ENCODE measurements at regions not wholly inside any gene's neighbourhood (a gene's known extent, or its start where the extent isn't known, plus 50 kb on each side); places are given as distances from the start of the nearest gene placed in this dataset.
"Not testable (repeated sequence)": the region's sequence is repeated elsewhere in the genome, so short reads cannot be mapped to it uniquely, and the experiment has no call there.

DNA sequence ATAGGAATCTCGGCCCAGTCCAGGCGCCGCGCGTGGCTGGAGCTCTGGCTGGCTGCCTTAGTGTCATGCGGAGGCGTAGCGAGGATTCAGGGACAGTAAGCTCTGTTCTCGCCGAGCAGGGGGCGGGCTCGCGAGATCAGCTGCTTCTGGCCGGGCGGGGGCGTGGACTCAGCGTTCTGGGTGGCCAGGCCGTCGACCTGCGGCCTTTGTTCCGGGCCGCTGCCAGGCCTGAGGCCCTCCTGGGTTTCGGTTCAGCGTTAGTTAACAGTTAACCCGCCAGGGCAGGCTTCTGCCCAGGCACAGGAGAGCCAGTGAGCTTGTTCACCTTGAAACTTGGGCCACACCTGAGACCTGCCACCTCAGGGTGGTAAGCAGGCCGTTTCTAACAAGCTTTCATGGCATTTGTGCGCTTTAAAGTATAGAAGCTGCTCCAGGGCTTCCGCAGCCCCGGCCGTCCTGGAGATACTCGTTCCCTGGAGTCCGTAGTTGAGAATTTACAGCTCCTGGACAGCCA, 332.2 kb upstream of the SGCG start:
- no peak for DNase-seq (ENCODE audit: extremely low read depth, low read depth)
- TF ChIP-seq, protein P1, sequence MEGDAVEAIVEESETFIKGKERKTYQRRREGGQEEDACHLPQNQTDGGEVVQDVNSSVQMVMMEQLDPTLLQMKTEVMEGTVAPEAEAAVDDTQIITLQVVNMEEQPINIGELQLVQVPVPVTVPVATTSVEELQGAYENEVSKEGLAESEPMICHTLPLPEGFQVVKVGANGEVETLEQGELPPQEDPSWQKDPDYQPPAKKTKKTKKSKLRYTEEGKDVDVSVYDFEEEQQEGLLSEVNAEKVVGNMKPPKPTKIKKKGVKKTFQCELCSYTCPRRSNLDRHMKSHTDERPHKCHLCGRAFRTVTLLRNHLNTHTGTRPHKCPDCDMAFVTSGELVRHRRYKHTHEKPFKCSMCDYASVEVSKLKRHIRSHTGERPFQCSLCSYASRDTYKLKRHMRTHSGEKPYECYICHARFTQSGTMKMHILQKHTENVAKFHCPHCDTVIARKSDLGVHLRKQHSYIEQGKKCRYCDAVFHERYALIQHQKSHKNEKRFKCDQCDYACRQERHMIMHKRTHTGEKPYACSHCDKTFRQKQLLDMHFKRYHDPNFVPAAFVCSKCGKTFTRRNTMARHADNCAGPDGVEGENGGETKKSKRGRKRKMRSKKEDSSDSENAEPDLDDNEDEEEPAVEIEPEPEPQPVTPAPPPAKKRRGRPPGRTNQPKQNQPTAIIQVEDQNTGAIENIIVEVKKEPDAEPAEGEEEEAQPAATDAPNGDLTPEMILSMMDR (IDR thresholded peaks at IDR 0.05; ENCODE audit: low read depth, low read length, missing control alignments) = no peak
- no peak overlapping the region for H3K4me3 ChIP-seq (replicated peaks; ENCODE audit: low read depth, low read length)

DNA sequence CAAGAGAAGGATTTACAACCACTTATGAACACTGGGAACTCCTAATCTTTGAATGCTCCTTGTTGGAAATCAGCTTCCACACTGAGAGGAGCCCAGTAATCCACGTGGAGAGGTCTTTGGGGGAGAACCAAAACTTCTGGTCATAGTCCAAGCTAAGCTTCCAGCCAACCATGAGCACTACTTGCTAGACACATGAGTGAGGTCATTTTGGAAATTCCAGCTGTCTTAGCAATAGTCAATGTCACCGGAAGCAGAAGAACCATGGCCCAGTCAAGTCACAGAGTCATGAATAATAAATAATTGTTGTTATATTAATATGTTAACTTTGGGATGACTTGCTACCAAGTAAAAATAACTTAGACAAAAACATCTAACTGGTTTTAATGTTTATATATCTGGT, 324.9 kb upstream of the SGCG start:
- TF ChIP-seq, protein P1 (IDR thresholded peaks at IDR 0.05; ENCODE audit: low read depth, low read length, missing control alignments) = no peak
- no peak for DNase-seq (ENCODE audit: extremely low read depth, low read depth)
- no peak overlapping the region for H3K4me3 ChIP-seq (replicated peaks; ENCODE audit: low read depth, low read length)

DNA sequence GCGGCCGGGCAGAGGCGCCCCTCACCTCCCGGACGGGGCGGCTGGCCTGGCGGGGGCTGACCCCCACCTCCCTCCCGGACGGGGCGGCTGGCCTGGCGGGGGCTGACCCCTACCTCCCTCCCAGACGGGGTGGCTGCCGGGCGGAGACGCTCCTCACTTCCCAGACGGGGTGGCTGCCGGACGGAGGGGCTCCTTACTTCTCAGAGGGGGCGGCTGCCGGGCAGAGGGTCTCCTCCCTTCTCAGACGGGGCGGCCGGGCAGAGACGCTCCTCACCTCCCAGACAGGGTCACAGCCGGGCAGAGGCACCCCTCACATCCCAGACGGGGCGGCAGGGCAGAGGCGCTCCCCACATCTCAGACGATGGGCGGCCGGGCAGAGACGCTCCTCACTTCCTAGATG, 321.8 kb upstream of the SGCG start:
- not testable (repeated sequence) for DNase-seq (ENCODE audit: extremely low read depth, low read depth)

DNA sequence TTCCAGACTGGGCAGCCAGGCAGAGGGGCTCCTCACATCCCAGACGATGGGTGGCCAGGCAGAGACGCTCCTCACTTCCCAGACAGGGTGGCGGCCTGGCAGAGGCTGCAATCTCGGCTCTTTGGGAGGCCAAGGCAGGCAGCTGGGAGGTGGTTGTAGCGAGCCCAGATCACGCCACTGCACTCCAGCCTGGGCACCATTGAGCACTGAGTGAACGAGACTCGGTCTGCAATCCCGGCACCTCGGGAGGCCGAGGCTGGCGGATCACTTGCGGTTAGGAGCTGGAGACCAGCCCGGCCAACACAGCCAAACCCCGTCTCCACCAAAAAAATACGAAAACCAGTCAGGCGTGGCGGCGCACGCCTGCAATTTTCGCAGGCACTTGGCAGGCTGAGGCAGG, 321.4 kb upstream of the SGCG start:
- H3K4me3 ChIP-seq (replicated peaks; ENCODE audit: low read depth, low read length); DNase-seq (ENCODE audit: extremely low read depth, low read depth): not testable (repeated sequence)

More for the DNA sequence above, 321.8 kb upstream of the SGCG start:
- H3K4me3 ChIP-seq (replicated peaks; ENCODE audit: low read depth, low read length) = not testable (repeated sequence)

DNA sequence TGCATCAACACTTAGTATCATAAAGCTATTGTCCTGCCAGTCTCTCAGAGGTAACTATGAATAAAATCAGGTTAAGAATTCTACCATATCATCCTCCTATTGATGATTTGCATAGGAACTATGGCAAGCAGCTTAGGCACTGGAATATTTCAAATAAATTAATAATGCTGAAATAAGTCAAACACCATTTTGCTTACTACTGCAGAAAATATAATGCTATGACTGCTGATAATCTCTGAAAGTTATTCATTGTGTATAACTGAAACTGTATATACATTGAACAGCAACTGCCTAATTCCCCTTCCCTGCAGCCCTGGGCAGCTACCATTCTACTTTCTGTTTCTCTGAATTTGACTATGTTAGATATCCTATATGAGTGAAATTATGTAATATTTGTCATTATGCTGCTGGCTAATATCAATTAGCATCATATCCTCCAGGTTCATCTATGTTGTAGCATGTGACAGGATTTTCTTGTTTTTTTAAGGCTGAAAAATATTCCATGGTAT, 318.8 kb upstream of the SGCG start:
- no peak overlapping the region for H3K4me3 ChIP-seq (replicated peaks; ENCODE audit: low read depth, low read length)
- DNase-seq (ENCODE audit: extremely low read depth, low read depth) = no peak
- TF ChIP-seq, protein P1 (IDR thresholded peaks at IDR 0.05; ENCODE audit: low read depth, low read length, missing control alignments) = no peak

DNA sequence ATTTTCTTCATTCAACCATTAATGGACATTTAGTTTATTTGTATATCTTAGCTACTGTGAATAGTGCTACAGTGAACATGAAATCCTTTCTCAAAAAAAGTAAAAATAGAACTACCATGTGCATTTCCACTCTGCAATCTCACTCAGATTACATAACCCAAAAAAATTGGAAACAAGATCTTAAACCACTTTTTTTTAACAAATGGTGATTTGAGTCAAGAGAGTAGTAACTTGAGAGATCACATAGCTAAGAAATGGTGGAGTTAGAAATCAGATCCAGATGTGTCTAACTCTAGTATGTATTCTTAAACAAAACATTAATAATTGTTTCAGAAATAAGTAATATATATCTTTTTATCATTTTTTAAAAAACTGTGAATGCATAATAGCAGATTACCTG, 318.3 kb upstream of the SGCG start:
- TF ChIP-seq, protein P1 (IDR thresholded peaks at IDR 0.05; ENCODE audit: low read depth, low read length, missing control alignments) = no peak
- no peak for DNase-seq (ENCODE audit: extremely low read depth, low read depth)
- no peak overlapping the region for H3K4me3 ChIP-seq (replicated peaks; ENCODE audit: low read depth, low read length)

DNA sequence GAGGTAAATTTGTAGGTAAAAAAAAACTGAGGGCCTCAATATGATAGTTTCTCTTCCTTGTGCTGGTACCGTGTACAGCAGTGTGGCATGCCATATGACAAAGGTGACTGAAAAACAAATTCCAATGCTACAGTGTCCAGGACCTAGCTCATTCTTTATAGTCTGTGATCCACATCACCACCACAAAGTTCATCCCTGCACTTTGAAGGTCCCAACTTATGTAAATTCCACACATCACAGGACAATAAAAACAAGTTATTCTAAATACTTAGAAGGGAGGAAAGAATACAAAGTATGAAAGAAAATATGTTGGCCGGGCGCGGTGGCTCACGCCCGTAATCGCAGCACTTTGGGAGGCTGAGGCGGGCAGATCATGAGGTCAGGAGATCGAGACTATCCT, 314.6 kb upstream of the SGCG start:
- TF ChIP-seq, protein P1 (IDR thresholded peaks at IDR 0.05; ENCODE audit: low read depth, low read length, missing control alignments) = no peak
- DNase-seq (ENCODE audit: extremely low read depth, low read depth) = no peak
- H3K4me3 ChIP-seq (replicated peaks; ENCODE audit: low read depth, low read length) = no peak overlapping the region

DNA sequence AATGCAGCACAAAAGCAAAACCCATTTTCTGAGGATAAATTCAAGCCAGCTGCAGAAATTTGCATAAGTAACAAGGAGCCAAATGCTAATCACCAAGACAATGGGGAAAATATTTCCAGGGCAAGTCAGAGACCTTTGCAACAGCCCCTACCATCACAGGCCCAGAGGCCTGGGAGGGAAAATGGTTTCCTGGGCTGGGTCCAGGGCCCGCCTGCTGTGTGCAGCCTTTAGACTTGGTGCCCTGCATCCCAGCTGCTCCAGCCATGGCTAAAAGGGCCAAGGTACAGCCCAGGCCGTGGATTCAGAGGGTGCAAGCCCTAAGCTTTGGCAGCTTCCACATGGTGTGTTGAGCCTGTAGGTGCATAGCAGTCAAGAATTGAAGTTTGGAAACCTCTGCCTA, 309.5 kb upstream of the SGCG start:
- H3K4me3 ChIP-seq (replicated peaks; ENCODE audit: low read depth, low read length) = no peak overlapping the region
- DNase-seq (ENCODE audit: extremely low read depth, low read depth) = no peak
- TF ChIP-seq, protein P1 (IDR thresholded peaks at IDR 0.05; ENCODE audit: low read depth, low read length, missing control alignments) = no peak
